ENCODE measurements at regions not wholly inside any gene's neighbourhood (a gene's known extent, or its start where the extent isn't known, plus 50 kb on each side); places are given as distances from the start of the nearest gene placed in this dataset.

DNA sequence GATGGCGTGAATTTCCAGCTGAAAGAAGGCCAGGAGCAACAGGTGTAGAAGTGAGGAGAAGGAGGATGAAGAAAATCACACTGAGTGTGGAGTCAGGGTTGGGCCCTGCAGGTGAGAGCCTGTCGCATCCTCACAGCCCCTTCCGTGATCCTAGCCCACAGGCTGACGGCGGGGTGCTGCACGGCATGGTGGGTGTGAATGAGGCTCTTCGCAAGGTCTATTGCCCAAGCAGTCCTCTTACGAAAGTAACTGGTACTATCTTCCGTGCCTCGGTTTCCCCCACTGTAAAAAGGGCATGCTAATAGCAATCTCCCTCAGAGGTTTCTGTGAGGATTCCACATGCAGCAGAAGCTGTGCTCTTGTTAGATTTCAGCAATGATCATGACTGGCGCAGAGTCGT, 129.9 kb upstream of the TNS3 start:
- H3K4me1 Mint-ChIP-seq (ENCODE audit: unreplicated experiment), result no peaks in the 10 kb centered on the region
- no peaks in the 10 kb centered on the region for H3K36me3 Mint-ChIP-seq (ENCODE audit: low read depth, unreplicated experiment)
- H3K9me3 Mint-ChIP-seq (ENCODE audit: unreplicated experiment), result no peaks in the 10 kb centered on the region
- H3K4me3 Mint-ChIP-seq (ENCODE audit: unreplicated experiment), result no peak overlapping the region
- H3K27me3 Mint-ChIP-seq (ENCODE audit: unreplicated experiment), result peaks cover 2% of the 10 kb centered on the region
- H3K27ac Mint-ChIP-seq (ENCODE audit: unreplicated experiment), result no peak overlapping the region
- DNase-seq (ENCODE audit: low spot score), result no peak
- TF ChIP-seq, protein P1, sequence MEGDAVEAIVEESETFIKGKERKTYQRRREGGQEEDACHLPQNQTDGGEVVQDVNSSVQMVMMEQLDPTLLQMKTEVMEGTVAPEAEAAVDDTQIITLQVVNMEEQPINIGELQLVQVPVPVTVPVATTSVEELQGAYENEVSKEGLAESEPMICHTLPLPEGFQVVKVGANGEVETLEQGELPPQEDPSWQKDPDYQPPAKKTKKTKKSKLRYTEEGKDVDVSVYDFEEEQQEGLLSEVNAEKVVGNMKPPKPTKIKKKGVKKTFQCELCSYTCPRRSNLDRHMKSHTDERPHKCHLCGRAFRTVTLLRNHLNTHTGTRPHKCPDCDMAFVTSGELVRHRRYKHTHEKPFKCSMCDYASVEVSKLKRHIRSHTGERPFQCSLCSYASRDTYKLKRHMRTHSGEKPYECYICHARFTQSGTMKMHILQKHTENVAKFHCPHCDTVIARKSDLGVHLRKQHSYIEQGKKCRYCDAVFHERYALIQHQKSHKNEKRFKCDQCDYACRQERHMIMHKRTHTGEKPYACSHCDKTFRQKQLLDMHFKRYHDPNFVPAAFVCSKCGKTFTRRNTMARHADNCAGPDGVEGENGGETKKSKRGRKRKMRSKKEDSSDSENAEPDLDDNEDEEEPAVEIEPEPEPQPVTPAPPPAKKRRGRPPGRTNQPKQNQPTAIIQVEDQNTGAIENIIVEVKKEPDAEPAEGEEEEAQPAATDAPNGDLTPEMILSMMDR (IDR thresholded peaks at IDR 0.05; ENCODE audit: unreplicated experiment), result no peak

DNA sequence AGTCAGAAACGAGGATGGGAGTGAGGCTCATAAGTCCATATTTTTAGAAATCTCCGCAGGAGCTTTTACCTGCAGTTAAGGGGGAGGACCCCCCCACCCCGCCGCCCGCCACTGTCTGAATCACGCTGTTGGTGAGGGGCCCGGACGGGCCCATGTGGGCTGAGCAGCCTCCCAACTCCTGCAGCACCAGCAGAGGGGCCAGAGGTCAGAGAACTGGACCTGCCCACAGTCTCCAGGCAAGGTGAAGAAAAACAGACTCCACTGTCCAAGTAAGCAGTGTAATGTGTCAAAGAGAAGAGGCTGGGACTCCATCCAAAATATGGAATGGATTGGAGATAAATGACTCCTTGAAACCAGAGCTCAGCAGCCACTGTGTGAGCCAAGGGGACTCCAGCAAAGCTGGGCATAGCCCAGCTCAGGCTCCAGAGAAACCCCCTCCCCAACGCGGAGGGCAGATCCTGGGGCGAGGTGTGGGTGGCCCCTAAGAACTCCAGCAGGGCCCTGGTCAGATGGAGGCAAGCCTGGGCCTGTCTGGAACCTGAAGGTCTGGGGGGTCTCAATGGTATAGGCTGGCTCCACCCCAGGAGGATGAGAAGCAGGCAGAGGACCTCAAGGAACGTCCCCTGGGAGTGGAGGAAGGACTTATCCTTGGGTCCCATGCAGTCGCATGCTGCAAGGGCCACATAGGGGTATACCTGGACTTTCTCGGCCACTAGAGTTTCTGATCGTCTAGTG, 128.5 kb upstream of the TNS3 start:
- peaks cover 2% of the 10 kb centered on the region for H3K27me3 Mint-ChIP-seq (ENCODE audit: unreplicated experiment)
- H3K9me3 Mint-ChIP-seq (ENCODE audit: unreplicated experiment), result no peaks in the 10 kb centered on the region

DNA sequence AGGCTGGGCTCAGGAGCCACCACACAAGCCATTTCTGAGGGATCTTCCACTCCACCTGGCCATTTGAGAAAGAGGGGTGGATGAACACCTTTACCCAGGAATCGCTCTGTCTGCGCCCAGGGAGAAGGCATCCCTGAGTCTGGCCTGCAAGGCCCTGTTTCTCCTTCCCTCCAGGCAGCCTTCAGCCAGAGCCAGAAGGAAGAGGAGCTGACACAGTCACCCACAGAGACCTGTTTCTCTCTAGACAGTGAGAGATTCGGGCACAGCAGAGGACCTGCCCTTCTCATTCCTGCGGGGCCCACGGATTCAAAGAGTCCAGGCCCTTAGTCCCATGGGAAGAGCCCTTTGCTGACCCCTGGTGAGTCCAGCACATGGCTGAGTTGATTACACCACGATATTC, 127.5 kb upstream of the TNS3 start:
- Mint-ChIP-seq H3K36me3 (ENCODE audit: low read depth, unreplicated experiment) (no peaks in the 10 kb centered on the region), H3K9me3 (ENCODE audit: unreplicated experiment) (no peaks in the 10 kb centered on the region), H3K27ac (ENCODE audit: unreplicated experiment) (no peak overlapping the region), H3K4me3 (ENCODE audit: unreplicated experiment) (no peak overlapping the region), H3K27me3 (ENCODE audit: unreplicated experiment) (peaks cover 2% of the 10 kb centered on the region), H3K4me1 (ENCODE audit: unreplicated experiment) (no peaks in the 10 kb centered on the region)
- TF ChIP-seq, protein P1 (IDR thresholded peaks at IDR 0.05; ENCODE audit: unreplicated experiment), result no peak
- no peak for DNase-seq (ENCODE audit: low spot score)

More for the DNA sequence above, 128.5 kb upstream of the TNS3 start:
- no peak for DNase-seq (ENCODE audit: low spot score)
- Mint-ChIP-seq H3K36me3 (ENCODE audit: low read depth, unreplicated experiment) (no peaks in the 10 kb centered on the region), H3K27ac (ENCODE audit: unreplicated experiment) (no peak overlapping the region), H3K4me3 (ENCODE audit: unreplicated experiment) (no peak overlapping the region), H3K4me1 (ENCODE audit: unreplicated experiment) (no peaks in the 10 kb centered on the region)
- TF ChIP-seq, protein P1 (IDR thresholded peaks at IDR 0.05; ENCODE audit: unreplicated experiment), result no peak

DNA sequence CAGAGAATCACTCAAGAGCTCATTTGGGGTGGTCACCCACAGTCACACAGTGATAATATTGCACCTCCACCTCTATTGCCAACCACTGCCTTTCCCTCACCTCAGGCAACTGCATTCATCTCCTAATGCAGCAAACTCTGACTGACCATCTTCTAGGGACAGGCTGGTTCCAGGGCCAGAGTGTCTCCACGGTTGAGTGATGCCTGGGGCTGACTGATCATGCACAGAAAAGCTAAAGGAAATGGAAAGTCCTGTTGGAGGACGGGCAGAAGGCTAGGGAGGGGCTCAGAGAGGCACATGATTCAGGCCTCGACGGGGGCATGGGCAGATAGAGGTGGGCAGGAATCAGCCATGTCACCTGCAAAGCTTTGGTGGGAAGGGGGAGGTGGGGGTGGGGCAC, 127.1 kb upstream of the TNS3 start:
- peaks cover under 1% of the 10 kb centered on the region for H3K27me3 Mint-ChIP-seq (ENCODE audit: unreplicated experiment)

DNA sequence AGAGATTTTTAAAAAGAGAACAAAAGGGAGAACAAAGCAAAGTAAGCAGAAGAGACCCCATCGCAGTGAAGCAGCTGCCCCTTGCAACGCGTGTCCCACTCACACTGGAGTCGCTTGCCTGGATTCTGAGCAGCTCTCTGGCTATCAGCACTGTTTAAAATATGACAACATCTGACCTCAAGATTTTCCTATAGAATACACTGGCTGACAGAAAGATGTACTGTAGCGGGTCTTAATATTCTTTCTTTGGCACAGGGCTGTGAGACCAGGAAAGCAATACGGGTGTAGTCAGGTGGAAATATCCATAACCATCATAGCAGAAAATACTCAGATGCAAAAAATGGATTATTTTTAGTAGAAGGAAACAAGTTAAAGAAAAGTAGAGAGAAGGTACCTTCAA, 125.7 kb upstream of the TNS3 start:
- no peaks in the 10 kb centered on the region for H3K27me3 Mint-ChIP-seq (ENCODE audit: unreplicated experiment)
- no peak overlapping the region for H3K27ac Mint-ChIP-seq (ENCODE audit: unreplicated experiment)
- no peak for DNase-seq (ENCODE audit: low spot score)
- TF ChIP-seq, protein P1 (IDR thresholded peaks at IDR 0.05; ENCODE audit: unreplicated experiment), result no peak
- no peaks in the 10 kb centered on the region for H3K36me3 Mint-ChIP-seq (ENCODE audit: low read depth, unreplicated experiment)
- H3K4me3 Mint-ChIP-seq (ENCODE audit: unreplicated experiment), result no peak overlapping the region
- H3K4me1 Mint-ChIP-seq (ENCODE audit: unreplicated experiment), result peaks cover 5% of the 10 kb centered on the region
- H3K9me3 Mint-ChIP-seq (ENCODE audit: unreplicated experiment), result no peaks in the 10 kb centered on the region

More for the DNA sequence above, 127.1 kb upstream of the TNS3 start:
- TF ChIP-seq, protein P1 (IDR thresholded peaks at IDR 0.05; ENCODE audit: unreplicated experiment), result no peak
- Mint-ChIP-seq H3K36me3 (ENCODE audit: low read depth, unreplicated experiment) (no peaks in the 10 kb centered on the region), H3K9me3 (ENCODE audit: unreplicated experiment) (no peaks in the 10 kb centered on the region), H3K27ac (ENCODE audit: unreplicated experiment) (no peak overlapping the region), H3K4me3 (ENCODE audit: unreplicated experiment) (no peak overlapping the region), H3K4me1 (ENCODE audit: unreplicated experiment) (no peaks in the 10 kb centered on the region)
- no peak for DNase-seq (ENCODE audit: low spot score)

Data from endothelial cell (in vitro differentiated cells).